HFFc6 (cell line): ENCODE measurements at regions not wholly inside any gene's neighbourhood (a gene's known extent, or its start where the extent isn't known, plus 50 kb on each side); places are given as distances from the start of the nearest gene placed in this dataset.

Source experiments
- DNase-seq: peaks from one replicate; pipeline ENCODE4 v3.0.0-alpha.2; 2018
- H3K27ac Mint-ChIP-seq: 2 replicates; pipeline ENCODE4 v1.8.0; 2020; ENCODE audit warnings: mild to moderate bottlenecking, mixed read lengths
- H3K27me3 Mint-ChIP-seq: 2 replicates; pipeline ENCODE4 v1.8.0; 2021; ENCODE audit warnings: mild to moderate bottlenecking, moderate library complexity, mixed read lengths; ENCODE audit not compliant: insufficient read depth
- H3K36me3 Mint-ChIP-seq: 2 replicates; pipeline ENCODE4 v1.8.0; 2021; ENCODE audit warnings: low read depth, mixed read lengths
- H3K4me1 Mint-ChIP-seq: 2 replicates; pipeline ENCODE4 v1.8.0; 2020; ENCODE audit warnings: low read depth, mixed read lengths
- H3K4me3 Mint-ChIP-seq: 2 replicates; pipeline ENCODE4 v1.8.0; 2020; ENCODE audit warnings: mild to moderate bottlenecking, moderate library complexity, mixed read lengths
- H3K9me3 Mint-ChIP-seq: 2 replicates; pipeline ENCODE4 v1.8.0; 2020; ENCODE audit warnings: mild to moderate bottlenecking, mixed read lengths
- CTCF ChIP-seq: fragments of 200-600 bp; sonication (generic); IDR thresholded peaks from 2 replicates; pipeline ENCODE4 v1.5.0; 2021; ENCODE audit warnings: antibody characterized with exemption, mild to moderate bottlenecking

DNA sequence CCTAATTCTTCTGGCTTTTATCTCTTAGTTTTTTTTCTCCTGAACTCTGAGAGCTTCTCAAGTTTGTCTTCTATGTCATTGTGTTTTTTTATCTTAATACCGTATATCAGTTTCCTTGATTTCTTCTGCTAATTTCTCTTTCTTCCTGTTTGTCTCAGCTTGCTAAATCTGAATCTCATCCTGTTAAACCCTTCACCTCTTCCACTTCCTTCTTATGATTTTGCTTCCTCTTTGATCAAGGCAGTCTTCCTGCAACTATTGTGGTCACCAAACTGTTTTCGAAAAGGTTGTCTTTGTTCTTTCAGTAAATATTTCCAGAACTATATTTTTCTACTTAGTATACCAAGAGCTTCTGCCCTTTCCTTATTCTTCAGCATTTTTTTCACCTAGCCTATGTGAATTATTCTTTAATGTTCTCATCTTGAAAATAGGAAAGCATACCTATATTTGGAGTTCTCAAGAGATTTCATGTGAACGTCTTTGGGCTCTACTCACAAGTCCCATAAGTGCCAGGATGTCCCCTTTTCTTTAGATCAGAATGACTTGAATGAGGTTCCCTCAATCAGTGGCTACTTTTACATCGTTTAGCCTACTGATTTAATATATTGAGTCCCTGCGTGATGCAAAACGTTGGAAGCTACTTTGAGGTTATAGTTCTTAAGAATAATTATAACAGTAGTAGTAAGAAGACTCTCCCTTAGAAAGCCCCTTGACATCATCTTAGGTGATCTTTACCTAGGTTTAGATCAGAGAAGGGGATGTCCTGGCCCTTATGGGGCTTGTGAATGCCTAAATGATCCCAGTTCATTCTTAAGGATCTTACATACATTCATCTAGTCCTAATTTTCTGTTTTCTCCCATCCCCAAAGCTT is 415.4 kb upstream of the AUTS2 start:
- peaks cover 38% of the 10 kb centered on the region for H3K9me3 Mint-ChIP-seq
- DNase-seq: no peak

GRCh38 chr7:69184339-69184738 is 413.9 kb upstream of the AUTS2 start:
- Mint-ChIP-seq H3K9me3 (peaks cover 33% of the 10 kb centered on the region), H3K36me3 (peaks cover 6% of the 10 kb centered on the region), H3K4me1 (no peaks in the 10 kb centered on the region), H3K4me3 (no peak overlapping the region), H3K27me3 (no peaks in the 10 kb centered on the region; the same call in none of the 2 replicates), H3K27ac (no peak overlapping the region)
- DNase-seq: no peak
- no peak for TF ChIP-seq CTCF

More for the DNA sequence above, 415.4 kb upstream of the AUTS2 start:
- H3K36me3 Mint-ChIP-seq: peaks cover 6% of the 10 kb centered on the region
- H3K4me3 Mint-ChIP-seq: no peak overlapping the region
- no peak for TF ChIP-seq CTCF
- H3K27me3 Mint-ChIP-seq: no peaks in the 10 kb centered on the region; the same call in none of the 2 replicates
- H3K4me1 Mint-ChIP-seq: no peaks in the 10 kb centered on the region
- no peak overlapping the region for H3K27ac Mint-ChIP-seq

- H3K4me1 Mint-ChIP-seq: no peaks in the 10 kb centered on the region
- peaks cover 29% of the 10 kb centered on the region for H3K9me3 Mint-ChIP-seq
- H3K27ac Mint-ChIP-seq: no peak overlapping the region
- H3K27me3 Mint-ChIP-seq: no peaks in the 10 kb centered on the region; the same call in none of the 2 replicates
- DNase-seq: no peak
- H3K4me3 Mint-ChIP-seq: no peak overlapping the region
- TF ChIP-seq CTCF: no peak
- peaks cover 6% of the 10 kb centered on the region for H3K36me3 Mint-ChIP-seq
These were observed 413.1 kb upstream of the AUTS2 start for GRCh38 chr7:69185170-69185569.

DNA sequence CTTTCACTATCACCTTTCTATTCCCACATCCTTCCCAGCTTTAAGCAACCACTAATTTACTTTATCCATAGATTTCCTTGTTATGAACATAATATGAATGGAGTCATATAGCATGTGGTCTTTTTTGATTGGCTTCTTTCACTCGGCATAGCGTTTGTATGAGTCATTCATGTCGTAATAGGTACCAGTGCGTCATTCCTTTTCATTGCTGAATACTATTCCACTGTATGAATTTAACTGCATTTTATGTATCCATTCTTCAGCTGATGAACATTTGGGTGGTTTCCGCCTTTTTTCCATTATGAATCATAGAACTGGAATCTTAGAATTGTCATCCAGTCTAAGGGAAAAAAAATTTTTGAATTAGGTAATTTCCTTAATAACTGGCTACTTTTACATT is 411.3 kb upstream of the AUTS2 start:
- Mint-ChIP-seq H3K27me3 (no peaks in the 10 kb centered on the region; the same call in none of the 2 replicates), H3K27ac (no peak overlapping the region), H3K36me3 (peaks cover 6% of the 10 kb centered on the region), H3K4me3 (no peak overlapping the region), H3K9me3 (peaks cover 33% of the 10 kb centered on the region), H3K4me1 (no peaks in the 10 kb centered on the region)
- TF ChIP-seq CTCF: no peak
- no peak for DNase-seq

DNA sequence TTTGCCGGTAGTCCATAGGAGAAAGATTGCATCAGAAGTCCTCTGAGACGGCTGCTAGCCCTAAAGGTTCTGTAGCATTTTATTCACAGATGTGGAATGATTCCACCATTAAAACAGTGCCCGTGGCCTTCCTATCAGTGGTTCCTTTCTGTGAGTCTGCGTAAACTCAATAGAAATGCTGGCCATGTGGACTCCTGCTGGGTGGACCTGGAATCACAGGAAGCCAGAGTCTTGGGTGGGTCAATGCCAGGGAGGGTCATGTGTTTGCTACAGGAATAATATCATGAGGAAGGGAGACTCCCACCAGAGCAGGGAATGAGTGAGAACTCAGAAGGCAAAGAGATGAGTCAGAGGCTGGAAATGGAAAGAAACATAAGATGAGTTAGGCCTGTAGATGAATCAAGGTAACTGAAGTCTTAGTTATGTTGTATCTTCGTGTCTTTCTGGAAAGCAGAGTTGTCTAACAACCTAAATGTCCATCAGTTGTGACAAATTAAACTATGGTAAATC is 410.4 kb upstream of the AUTS2 start:
- Mint-ChIP-seq H3K27ac (no peak overlapping the region), H3K36me3 (no peaks in the 10 kb centered on the region; the same call in 1 of the 2 replicates), H3K9me3 (peaks cover 40% of the 10 kb centered on the region), H3K4me3 (no peak overlapping the region), H3K4me1 (no peaks in the 10 kb centered on the region), H3K27me3 (no peaks in the 10 kb centered on the region; the same call in none of the 2 replicates)
- no peak for DNase-seq
- TF ChIP-seq CTCF: no peak
